Activated CD8-positive, alpha-beta memory T cell treated with anti-CD3 and anti-CD28 coated beads for 24 hours (primary cell): ENCODE measurements at regions not wholly inside any gene's neighbourhood (a gene's known extent, or its start where the extent isn't known, plus 50 kb on each side); places are given as distances from the start of the nearest gene placed in this dataset.

Experiments used
- DNase-seq: peaks from one replicate; pipeline ENCODE4 v3.0.0-alpha.2; 2020

DNA sequence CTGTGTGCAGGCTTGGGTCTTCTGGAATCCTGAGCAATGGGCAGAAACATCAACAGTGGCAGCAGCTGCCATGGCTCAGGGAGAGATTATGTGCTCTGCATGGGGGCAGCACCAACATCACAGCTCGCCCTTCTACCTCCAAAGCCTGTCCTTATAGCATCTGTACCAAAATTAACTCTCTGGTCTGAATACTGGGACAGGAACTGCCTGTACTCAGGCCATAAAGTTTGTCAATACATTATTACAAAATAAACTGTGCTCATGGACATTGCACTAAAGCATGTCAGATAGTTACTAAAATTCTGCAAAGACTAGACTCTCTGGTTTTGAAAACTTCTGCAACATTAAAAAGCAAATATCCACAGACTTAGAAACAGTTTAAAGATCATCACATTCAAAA, 91.6 kb downstream of the ZC3H11B start:
- DNase-seq = no peak

DNA sequence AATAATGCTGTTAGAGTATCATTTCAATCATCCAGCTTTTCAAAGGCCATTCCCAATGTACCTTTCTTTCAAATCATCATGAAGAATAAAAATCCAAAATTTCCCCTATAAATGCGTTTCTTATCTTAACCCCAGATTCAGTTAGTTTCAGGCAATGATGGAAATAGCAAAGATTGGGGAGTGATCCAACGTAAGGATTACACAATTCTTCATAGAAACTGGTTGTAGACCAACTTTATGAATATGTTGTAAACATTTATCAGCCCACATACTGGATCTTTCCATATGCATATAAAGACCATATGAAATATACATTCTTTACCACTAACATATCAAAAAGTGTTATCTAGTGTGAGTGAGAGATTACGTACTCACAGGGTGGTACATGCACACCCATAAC, 92.7 kb downstream of the ZC3H11B start:
- DNase-seq = no peak

DNA sequence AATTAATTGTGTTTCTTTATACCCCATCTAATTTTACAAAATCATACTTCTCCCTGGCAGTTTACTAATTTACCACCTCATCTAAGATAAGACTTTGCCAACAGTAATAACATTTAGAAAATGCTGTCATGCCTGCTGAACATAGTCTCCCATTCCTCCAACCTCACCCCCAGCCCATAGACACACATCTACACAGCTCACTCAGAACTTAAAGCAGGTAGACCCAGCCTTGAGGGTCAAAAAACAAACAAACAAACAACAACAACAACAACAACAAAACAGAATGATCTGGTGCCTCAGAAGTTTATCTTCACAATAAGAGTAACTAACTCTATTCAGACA, 94.0 kb downstream of the ZC3H11B start:
- no peak for DNase-seq

DNA sequence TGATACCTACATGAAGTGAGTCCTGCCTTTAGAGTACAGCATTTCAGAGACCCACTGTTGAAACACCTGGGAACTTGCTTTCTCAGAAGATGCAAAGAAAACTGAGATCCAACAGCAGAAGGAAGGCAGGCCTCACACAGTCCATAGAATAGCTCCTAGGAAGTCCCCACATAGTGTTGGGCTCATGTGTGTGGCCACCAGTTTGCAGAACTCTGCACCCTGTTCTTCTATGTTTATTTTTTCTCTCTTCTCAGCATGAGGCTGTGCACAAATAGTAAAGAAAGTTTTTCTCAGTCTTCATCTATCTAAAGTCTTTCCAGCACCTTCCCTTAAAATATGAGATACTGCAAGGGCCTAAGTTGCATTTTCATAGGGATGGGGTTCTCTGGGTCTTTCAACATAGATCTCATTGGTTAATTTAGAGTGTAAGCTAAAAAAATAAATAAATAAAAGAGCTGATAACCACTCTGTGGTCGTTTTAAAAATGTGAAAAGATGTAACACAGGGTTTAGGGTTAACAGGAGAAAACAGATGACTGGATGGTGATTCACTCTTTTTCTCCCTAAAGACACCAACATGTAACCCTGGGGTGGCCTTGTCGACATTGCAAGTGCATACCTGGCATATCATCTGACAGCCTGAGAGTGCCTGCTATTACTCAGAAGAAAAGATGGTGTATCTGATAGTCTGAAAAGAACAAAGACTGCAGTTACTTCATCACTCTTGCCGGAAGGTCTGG, 94.6 kb downstream of the ZC3H11B start:
- DNase-seq = no peak

DNA sequence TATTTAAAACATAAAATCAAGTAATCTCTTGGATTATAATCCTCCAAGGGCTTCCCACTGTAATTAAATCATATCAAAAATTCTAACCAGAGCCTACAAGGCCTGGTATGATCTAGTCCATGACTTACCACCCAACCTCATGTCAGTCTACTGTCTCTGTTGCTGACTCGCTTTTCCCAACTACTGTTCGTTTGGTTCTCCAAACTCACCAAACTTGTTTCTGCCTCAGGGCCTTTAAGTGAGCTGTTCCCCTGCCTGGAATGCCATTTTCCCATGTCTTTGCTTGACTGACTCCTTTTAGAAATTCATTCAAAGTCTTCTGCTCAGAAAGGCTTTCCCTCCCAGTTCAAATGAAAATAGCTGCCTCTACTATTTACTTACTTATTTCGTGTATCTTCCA, 95.9 kb downstream of the ZC3H11B start:
- no peak for DNase-seq

DNA sequence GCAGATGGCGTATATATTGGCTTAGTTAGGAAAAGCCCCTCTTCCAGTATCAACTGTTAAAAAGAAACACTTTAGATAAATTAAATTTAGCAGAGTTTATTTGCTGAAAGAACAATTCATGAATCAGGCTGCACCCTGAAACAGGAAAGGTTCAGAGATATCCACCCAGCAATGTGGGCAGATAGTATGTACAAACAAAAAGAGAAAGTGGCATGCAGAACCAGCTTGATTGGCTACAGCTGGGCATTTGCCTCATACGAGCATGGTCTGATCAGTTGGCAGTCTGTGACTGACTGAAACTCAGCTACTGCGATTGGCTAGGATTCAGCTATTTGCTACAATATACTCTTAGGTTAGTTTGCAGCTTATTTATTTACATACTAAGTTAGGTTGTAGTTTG, 98.2 kb downstream of the ZC3H11B start:
- no peak for DNase-seq

DNA sequence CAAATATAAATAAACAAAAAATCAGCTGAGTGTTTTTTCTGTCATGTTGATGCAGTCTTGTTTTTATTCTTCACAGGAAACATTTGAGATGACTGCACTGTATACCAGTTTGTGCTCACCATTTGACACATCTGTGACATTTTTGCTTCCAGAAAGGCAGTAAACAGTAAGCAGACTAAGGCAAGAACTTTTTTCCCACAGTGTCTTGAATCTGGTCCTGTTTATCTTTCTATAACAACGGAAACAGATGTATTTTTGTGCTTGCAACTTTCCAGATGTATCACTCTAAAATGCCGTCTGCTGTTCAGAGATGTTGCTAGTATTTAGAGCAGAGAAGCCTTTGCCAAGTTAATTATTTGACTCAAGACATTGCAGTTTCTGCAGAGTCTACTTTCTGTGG, 105.5 kb downstream of the ZC3H11B start:
- DNase-seq = no peak

DNA sequence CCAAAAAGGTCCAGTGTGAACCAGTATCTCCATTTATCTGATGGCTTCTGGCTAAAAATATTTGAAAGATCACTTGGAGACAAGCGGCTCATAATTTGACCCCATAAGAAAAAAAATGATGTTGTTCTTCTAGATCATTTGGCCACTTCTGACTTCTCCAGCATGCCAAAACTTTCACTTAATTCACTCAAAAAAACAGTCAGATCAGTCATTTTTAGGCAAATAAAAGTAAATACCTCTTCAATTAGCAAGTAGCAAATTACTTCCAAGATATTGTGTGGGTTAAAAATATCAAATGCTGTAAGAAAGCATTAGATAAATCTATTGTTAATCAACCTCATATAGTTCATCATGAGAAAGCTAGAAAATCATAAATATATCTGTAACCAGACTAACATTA, 106.0 kb downstream of the ZC3H11B start:
- no peak for DNase-seq

DNA sequence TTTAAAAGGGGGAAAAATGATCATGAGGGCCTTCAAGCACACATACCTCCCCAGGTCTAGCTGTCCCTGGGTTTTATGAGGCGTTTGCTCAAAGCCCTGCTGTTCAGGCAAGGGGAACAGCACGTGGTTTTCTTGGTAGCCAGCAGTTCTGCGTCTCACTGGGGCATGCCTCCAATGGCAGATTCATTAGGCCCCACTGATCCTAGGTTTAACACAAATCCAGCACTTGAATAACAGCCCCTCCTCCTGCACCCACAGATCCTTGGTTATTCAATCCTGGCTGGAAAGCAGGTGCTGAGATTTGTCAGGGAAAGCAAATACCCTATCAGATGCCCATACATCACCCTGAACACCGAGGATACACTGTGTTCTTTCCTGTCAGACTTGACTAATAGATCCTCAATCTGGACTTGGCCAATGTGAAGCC, 106.4 kb downstream of the ZC3H11B start:
- DNase-seq = no peak

DNA sequence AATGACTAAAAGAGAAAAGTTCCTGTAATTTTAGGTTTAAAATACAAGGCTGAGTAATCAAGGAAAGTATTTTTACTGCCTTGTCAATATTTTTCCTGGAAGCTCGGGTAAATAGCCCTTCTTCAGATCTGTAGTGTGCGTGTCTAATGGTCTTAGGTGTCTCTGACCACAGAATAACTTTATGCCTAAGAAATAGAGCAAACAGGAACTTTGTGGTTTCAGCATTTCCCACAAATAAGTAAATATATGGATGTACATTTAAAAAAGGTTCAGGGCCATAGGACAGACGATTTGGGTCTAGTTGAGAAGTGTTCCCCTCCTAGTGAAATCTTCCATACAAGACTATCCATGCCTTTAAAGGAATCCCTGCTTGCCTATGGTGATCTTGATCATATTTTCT, 107.0 kb downstream of the ZC3H11B start:
- DNase-seq = no peak

DNA sequence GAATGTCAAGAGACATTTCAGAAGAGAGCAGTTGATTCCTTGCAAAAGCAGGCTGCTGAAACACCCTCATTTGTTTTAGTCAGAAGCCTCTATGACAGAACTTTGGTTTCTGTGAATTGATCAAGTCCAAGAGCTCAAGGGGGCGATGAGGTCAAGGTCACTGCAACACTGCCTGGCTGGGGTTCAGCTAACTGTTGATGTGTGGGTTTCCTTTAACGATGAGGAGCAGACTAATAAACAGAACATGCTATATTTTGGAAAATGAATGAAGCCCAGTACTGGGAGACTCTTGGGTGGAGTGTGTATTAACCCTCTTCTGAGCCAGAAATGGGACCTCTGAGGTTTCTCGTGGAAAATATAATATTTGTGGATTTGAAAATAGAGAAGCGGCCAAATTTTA, 109.3 kb downstream of the ZC3H11B start:
- no peak for DNase-seq

DNA sequence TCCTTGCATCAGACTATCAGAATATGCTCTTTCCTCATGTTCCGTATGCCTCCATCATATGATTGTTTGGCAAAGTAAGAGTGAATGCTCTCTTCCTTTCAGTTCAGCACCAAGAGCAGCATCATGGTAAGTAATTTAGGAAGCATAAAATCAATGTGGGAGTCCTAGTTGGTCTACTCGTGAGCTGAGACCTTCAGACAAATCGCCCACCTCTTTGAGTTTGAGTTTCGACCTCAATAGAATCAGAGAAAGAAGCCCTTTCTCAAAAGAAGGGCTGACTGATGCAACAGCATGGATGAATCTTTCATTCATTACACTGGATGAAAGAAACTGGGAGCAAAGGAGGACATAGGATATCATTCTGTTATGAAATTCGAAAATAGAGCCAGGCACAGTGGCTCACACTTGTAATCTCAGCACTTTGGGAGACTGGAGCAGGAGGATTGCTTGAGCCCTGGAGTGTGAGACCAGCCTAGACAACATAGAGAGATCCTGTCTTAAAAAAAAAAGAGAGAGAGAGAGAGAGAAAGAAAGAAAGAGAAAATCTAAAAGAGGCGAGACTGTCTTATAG, 112.5 kb downstream of the ZC3H11B start:
- no peak for DNase-seq

DNA sequence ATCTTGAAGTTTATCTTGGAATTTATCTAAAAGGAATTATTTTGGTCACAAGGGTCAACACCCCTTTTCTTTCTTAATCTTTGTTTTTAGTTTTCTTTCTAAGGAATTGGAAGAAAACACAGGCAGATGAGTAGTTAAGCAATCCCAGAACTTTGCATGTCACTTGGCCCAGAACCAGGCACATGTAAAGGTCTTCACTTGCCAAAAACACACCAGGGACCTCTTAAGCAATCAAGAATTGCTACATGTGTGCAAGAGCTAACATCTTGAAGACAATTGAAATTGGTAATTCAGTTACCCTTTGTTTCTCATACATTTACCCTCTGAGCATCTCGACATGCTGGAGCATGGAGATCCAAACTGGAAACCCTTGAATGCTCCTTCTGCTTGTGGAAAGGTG, 114.2 kb downstream of the ZC3H11B start:
- no peak for DNase-seq

DNA sequence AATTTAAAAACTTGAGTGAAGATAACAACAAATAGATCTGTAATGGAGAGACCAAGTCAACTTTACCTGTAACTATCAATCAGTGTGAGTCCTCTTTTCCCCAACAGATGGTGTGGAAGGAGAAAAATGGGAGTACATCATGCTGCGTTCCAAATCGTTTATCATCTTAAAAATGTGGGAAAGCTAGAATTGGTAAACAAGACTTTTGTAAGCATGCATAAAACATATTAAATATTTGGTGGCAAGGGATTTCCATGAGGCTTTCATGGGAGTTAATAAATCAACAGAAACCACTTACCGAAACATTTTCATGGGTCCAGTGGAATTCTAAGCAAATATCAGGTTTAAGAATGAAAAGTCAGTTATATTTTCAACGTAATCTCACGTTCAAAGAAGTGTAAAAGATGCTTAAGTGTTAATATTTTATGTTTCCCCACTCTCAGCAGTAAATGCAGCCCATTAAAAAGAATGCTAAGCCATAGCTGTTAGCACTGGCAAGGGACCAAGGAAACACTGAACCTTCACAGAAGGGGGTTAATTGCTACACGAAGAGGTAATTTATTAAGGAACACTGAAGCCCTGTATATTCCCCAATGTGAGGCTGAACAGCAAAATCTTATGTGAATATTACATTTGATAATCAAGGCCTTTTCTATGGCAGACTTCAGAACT, 117.0 kb downstream of the ZC3H11B start:
- no peak for DNase-seq

DNA sequence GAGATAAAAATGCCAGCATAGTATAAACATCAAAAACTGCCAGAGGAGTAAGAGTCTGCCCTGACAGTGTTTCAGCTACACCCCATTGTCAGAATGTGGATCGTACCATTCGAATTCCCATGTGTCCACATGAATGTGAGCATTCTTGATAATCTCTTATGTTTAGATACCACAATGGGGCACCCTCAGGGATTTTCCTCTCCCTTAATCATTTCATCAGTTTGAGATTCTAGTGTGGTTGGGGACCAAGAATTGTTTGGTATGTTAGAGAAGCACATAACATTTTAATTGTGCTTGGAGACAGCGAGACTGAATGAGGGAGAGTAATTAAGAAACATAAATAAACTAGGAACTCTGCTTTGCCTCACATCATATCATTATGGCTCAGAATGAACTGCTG, 120.2 kb downstream of the ZC3H11B start:
- DNase-seq = no peak

DNA sequence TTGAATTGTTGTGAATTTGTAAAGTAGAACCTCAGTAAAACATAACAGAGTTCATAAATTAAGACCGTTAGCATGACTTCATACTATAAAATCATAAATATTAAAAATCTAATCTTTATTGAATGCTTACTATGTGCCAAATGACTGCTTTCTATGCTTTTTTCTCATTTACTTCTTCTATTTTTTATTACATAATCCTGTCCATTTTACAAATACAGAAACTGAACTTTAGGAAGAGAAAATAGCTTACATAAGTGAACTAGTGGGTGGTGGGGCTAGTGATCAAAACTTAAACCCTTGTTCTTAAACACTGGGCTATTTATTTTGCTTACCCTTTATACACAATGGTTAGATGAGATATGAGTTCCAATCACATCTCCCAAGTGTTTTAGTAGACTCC, 122.3 kb downstream of the ZC3H11B start:
- DNase-seq = no peak

DNA sequence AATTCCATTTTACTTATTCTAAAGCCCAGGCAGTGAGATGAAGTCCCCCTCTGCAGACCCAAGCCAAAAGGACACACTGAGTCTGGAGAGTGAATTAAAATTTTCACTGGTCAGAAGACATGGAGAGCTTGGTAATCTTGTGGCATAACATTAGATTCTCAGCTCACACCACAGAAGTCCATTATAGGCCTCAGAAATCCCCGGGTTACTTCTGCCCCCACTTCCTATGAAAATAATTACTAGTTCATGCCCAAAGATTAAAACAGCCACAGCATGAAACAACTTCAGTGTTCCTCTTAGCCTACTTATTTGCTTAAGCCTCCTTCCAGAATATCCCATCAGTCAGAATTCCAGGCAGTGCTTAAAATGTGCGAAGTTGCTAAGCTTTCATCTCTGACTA, 123.3 kb downstream of the ZC3H11B start:
- DNase-seq = no peak

DNA sequence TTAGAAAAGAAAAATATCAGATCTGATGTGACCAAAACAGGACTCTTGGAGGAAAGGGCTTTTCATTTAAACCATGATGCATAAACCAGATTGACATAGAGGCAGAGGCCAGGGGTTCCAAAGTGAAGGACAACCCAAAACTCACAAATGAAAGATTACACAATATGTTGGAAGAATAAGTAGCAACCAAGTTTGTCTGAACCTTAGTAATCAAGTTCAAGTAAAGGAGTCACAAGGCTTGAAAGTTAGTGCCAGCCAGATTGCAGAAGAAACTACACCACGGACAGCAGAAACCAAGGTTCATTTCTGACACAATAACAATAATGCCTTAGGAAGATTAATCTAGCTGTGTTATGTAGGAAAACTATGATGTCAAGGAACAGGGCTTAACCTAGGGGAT, 124.6 kb downstream of the ZC3H11B start:
- DNase-seq = no peak

DNA sequence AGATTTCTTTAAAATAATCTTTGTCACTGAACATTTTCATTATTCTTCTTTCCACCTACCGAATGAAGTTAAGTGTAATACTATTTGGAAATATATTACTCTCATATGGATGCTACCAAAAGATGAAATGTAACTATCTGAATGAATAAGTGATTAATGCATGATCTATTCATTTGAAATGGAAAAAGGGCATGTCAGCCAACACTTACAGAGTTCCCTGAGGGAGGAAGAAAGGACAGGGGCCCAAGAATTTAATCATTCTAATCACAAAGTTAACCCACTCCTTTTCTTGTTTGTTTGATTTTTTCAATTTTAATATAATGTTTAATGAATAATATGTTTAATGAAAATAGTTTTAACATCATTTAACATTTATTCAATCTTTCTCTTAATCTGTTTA, 129.4 kb downstream of the ZC3H11B start:
- DNase-seq = no peak

DNA sequence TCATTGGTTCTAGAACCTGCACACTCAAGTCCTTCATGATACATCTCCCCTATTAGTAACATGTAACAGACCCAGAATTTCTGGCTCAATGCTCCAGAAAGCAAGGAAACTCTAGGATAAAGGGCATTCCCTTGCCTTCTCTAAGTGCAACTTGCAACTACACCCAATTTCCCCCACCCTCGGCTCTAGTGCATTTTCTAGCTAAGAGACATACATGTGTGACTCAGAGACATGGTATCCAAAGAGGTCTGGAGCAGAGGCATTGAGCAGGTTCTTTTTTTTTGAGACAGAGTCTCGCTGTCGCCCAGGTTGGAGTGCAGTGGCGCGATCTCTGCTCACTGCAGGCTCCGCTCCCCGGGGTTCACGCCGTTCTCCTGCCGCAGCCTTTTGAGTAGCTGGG, 132.9 kb downstream of the ZC3H11B start:
- DNase-seq = no peak

DNA sequence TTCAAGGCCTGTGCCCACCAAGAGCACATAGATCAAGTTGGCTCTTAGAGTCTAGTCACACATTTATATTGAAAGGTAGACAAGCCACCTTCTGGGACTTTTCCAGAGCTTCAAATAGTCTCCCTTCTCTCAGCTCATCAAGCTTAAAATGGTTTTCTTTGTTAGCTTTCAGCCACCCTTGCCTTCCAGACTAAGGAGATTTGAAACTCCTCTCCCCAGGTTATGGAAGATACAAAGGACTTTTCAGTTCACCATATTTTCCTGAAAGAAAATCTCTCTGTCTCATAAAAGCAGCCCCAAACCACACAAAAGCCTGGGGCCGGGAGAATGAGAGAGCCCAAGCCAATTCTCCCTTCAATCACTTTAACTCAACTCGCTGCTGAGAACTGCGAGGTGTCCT, 134.1 kb downstream of the ZC3H11B start:
- no peak for DNase-seq

DNA sequence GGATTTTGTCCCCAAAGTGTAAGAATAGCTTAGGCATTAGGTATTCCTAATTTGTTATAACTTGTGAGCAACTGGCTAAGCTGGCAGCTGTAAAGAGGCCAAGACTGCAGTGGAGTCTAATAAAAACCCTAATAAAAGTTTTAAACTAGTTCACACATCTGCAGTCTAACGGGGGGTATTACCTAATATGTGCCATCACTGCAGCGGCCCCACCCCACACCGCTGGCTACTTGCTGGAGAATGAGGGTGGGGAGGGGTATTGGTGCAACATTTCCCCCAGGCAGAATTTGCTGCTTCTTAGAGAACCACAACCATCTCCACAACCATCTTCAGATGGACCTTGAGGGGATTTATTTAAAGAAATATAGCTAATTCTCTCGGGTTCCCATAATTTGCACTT, 135.0 kb downstream of the ZC3H11B start:
- DNase-seq = no peak

DNA sequence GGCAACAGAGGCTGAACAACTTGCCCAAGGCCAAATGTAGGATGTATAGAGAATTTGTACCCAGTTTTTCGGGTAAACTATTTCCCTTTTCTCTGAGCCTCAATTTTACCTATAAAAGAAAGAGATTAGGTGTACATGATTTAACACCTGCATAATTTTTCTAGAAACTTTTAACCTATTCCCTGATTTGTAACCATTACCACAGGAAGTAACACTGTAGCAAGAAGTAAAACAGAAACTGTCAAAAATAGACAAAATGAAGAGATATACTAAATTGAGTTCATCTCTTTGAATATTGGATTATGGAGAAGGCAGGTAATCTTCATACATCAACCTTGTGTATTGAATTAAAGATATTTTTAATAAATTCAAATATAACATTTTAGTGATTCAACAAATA, 136.2 kb downstream of the ZC3H11B start:
- DNase-seq = no peak

DNA sequence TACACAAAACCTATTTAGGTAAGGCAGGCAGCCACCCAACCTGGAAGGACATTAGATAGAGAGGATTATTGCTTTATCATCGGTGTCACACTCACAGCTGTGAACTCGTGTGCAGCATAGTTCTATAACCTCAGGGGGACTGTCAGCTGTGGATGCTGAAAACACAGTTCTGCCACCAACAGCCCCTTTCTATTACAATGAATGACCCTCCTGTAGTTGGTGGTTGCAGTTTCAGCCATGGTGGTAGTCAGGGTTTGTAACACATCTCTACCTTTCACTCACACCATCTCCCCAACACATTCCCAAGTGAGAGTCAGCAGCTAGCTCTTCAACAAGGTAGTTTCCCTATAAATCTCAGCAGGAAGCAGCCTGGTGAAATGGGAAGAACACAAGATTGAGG, 136.8 kb downstream of the ZC3H11B start:
- no peak for DNase-seq

DNA sequence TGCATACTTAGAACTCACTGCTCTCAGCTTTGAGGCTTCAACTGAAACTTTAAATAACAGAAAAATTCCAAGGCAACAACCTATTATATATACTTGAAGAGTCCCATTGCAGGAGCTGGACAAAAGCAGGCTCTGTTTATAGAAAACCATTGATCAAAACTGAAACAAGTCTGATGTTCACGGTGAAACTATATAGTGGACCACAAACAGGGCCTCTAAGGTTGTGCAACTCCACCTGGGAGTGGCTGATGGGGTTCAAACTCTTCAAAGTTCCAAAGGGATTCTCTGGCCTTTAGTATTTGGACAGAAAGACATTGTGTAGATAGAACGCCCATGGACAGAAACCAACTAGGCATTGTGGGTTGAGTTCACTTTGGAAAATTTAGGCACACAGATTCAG, 140.3 kb downstream of the ZC3H11B start:
- no peak for DNase-seq
